ENCODE measurements at regions not wholly inside any gene's neighbourhood (a gene's known extent, or its start where the extent isn't known, plus 50 kb on each side); places are given as distances from the start of the nearest gene placed in this dataset.

DNA sequence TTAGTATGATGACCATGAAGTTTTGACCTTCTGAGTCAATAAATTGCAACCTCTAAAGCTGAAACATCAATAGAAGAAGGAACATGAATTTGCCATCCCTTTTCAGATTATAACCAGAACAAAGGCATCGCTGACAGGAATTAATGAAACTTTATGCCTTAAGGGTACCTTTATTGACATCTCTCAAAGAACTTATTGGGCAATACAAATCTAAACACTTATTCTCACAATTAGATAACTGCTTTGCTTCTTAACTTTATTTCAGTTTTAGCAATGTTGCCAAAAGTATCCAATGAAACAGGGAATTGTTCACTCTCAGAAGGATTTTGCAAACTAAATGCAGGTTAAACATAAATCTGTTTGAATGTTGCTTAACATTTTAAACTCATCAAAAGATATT is 116.0 kb downstream of the ELAPOR2 start:
- TF ChIP-seq POLR2A (IDR thresholded peaks at IDR 0.05), result no peak
- TF ChIP-seq CTCF (IDR thresholded peaks at IDR 0.05), result no peak

Data from esophagus squamous epithelium (tissue), 4 donors.